Gastrocnemius medialis (tissue), 4 donors: ENCODE measurements at regions not wholly inside any gene's neighbourhood (a gene's known extent, or its start where the extent isn't known, plus 50 kb on each side); places are given as distances from the start of the nearest gene placed in this dataset.

Experiments
- POLR2A ChIP-seq, 2 donors: fragments of 450-650 bp; IDR thresholded peaks; one replicate each; pipeline ENCODE4 v1.6.1; 2017; ENCODE audit warnings: antibody characterized with exemption in 2 of 2, mild to moderate bottlenecking in 2 of 2, moderate library complexity in 2 of 2
- TF ChIP-seq, protein P1 (sequence below), 5 experiments: fragments of 450-650 bp in 3 of 5; fragments of 200-600 bp in 2 of 5; sonication (generic) in 2 of 5; IDR thresholded peaks in 4 of 5; conservative IDR thresholded peaks in 1 of 5; 1 replicate in 4 of 5; 2 replicates in 1 of 5; pipeline ENCODE4 v1.5.1; 2016 to 2019; ENCODE audit warnings: antibody characterized with exemption in 5 of 5, mild to moderate bottlenecking in 3 of 5, moderate library complexity in 3 of 5

- TF ChIP-seq, protein P1, sequence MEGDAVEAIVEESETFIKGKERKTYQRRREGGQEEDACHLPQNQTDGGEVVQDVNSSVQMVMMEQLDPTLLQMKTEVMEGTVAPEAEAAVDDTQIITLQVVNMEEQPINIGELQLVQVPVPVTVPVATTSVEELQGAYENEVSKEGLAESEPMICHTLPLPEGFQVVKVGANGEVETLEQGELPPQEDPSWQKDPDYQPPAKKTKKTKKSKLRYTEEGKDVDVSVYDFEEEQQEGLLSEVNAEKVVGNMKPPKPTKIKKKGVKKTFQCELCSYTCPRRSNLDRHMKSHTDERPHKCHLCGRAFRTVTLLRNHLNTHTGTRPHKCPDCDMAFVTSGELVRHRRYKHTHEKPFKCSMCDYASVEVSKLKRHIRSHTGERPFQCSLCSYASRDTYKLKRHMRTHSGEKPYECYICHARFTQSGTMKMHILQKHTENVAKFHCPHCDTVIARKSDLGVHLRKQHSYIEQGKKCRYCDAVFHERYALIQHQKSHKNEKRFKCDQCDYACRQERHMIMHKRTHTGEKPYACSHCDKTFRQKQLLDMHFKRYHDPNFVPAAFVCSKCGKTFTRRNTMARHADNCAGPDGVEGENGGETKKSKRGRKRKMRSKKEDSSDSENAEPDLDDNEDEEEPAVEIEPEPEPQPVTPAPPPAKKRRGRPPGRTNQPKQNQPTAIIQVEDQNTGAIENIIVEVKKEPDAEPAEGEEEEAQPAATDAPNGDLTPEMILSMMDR (IDR thresholded peaks at IDR 0.05 in 4 of 5, conservative IDR thresholded peaks at IDR 0.05 in 1 of 5) = no peak
- no peak for TF ChIP-seq POLR2A (IDR thresholded peaks at IDR 0.05)
Observed at GRCh38 chr13:57815600-57815999, 184.1 kb downstream of the PCDH17 start.
